Small intestine (tissue), 7 donors: ENCODE measurements at regions not wholly inside any gene's neighbourhood (a gene's known extent, or its start where the extent isn't known, plus 50 kb on each side); places are given as distances from the start of the nearest gene placed in this dataset.

Source experiments
- DNase-seq, 2 donors: peaks; one replicate each; pipeline versions ENCODE4 v3.0.0 to v3.0.0-alpha.2; 2013
- FAIRE-seq: peaks from 2 replicates; lab custom pipeline; 2012; peaks lifted over from hg19 to GRCh38; lab: Jason Lieb, UNC
- H3K27ac ChIP-seq, 3 donors: one replicate each; pipeline ENCODE4 v1.5.1; 2013; ENCODE audit warnings: low read length in 2 of 3, mild to moderate bottlenecking in 2 of 3, control low read depth in 1 of 3, inconsistent platforms in 1 of 3, low read depth in 1 of 3, moderate library complexity in 1 of 3
- H3K27me3 ChIP-seq, 3 donors: one replicate each; pipeline ENCODE4 v1.6.1; 2013; ENCODE audit warnings: low read length in 3 of 3, inconsistent platforms in 1 of 3; ENCODE audit not compliant: control insufficient read depth in 3 of 3, insufficient read depth in 3 of 3
- H3K36me3 ChIP-seq, 3 donors: one replicate each; pipeline ENCODE4 v1.6.1; 2013; ENCODE audit warnings: low read length in 3 of 3, inconsistent platforms in 1 of 3, low read depth in 1 of 3, mild to moderate bottlenecking in 1 of 3, moderate library complexity in 1 of 3; ENCODE audit not compliant: control insufficient read depth in 3 of 3, insufficient read depth in 2 of 3
- H3K4me1 ChIP-seq, 3 donors: one replicate each; pipeline ENCODE4 v1.6.1; 2013; ENCODE audit warnings: low read length in 2 of 3, inconsistent platforms in 1 of 3, low read depth in 1 of 3, mild to moderate bottlenecking in 1 of 3, moderate library complexity in 1 of 3; ENCODE audit not compliant: control insufficient read depth in 3 of 3, insufficient read depth in 2 of 3
- H3K4me3 ChIP-seq, 3 donors: one replicate each; pipeline ENCODE4 v1.5.1; 2013; ENCODE audit warnings: low read length in 3 of 3, control low read depth in 1 of 3, inconsistent platforms in 1 of 3, low read depth in 1 of 3, mild to moderate bottlenecking in 1 of 3, moderate library complexity in 1 of 3
- H3K9me3 ChIP-seq, 2 donors: one replicate each; pipeline ENCODE4 v1.6.1; 2013; ENCODE audit warnings: low read depth in 1 of 2, low read length in 1 of 2; ENCODE audit not compliant: control insufficient read depth in 2 of 2, insufficient read depth in 1 of 2
- WGBS, 3 donors: extraction: QIAGEN DNeasy Blood & Tissue Kit; methylation state at CpG; one replicate each; pipeline ENCODE4 v1.1.7; 2013; 5-methylcytosine and 5-hydroxymethylcytosine counted together
- donor health status: healthy with polysubstance abuse.
- donor health status: control.
- donor health status: control.
- donor health status: Bipolar disorder and iron deficiency.
- donor health status: healthy.

GRCh38 chr10:117929327-117930067, 117.2 kb downstream of the RAB11FIP2 start:
- H3K27me3 ChIP-seq = no peaks in the 10 kb centered on the region
- no peaks in the 10 kb centered on the region for H3K36me3 ChIP-seq
- H3K9me3 ChIP-seq = peaks cover 0 to 9% of the 10 kb centered on the region in 2 donors
- H3K27ac ChIP-seq = no peak overlapping the region
- no peaks in the 10 kb centered on the region for H3K4me1 ChIP-seq
- FAIRE-seq = no peak
- no peak overlapping the region for H3K4me3 ChIP-seq
- DNase-seq = no peak
- WGBS, 3 donors = 58 to 65% (median 63%) methylated on average over 9 of the region's 9 CpGs

- 90 to 91% (median 90%) methylated on average over 2 of the region's 2 CpGs for WGBS, 3 donors
- FAIRE-seq = no peak
- no peaks in the 10 kb centered on the region for H3K4me1 ChIP-seq
Observed at GRCh38 chr10:117931078-117931477, 115.7 kb downstream of the RAB11FIP2 start.

GRCh38 chr10:117933036-117933435, 113.7 kb downstream of the RAB11FIP2 start:
- no peaks in the 10 kb centered on the region for H3K27me3 ChIP-seq
- no peak overlapping the region for H3K4me3 ChIP-seq
- no peaks in the 10 kb centered on the region for H3K36me3 ChIP-seq
- DNase-seq = no peak
- 79 to 84% (median 80%) methylated on average over 3 of the region's 3 CpGs for WGBS, 3 donors
- peaks cover 0 to 9% of the 10 kb centered on the region in 2 donors for H3K9me3 ChIP-seq
- H3K27ac ChIP-seq = no peak overlapping the region
- FAIRE-seq = no peak
- H3K4me1 ChIP-seq = no peaks in the 10 kb centered on the region

More at GRCh38 chr10:117931078-117931477, 115.7 kb downstream of the RAB11FIP2 start:
- no peaks in the 10 kb centered on the region for H3K27me3 ChIP-seq
- no peaks in the 10 kb centered on the region for H3K36me3 ChIP-seq
- DNase-seq = no peak
- H3K9me3 ChIP-seq = peaks cover 0 to 9% of the 10 kb centered on the region in 2 donors
- H3K4me3 ChIP-seq = no peak overlapping the region
- no peak overlapping the region for H3K27ac ChIP-seq

- no peak overlapping the region for H3K27ac ChIP-seq
- peaks cover 0 to 9% of the 10 kb centered on the region in 2 donors for H3K9me3 ChIP-seq
- FAIRE-seq (no peak), DNase-seq (no peak)
- H3K4me3 ChIP-seq = no peak overlapping the region
- H3K27me3 ChIP-seq = no peaks in the 10 kb centered on the region
- H3K36me3 ChIP-seq = no peaks in the 10 kb centered on the region
- no peaks in the 10 kb centered on the region for H3K4me1 ChIP-seq
- 82 to 90% (median 88%) methylated on average over 3 of the region's 3 CpGs for WGBS, 3 donors
Observed at GRCh38 chr10:117934477-117934876, 112.3 kb downstream of the RAB11FIP2 start.

GRCh38 chr10:117936141-117936540, 110.6 kb downstream of the RAB11FIP2 start:
- DNase-seq = peak in 1 of 2 donors; percentile 30
- Histone ChIP-seq H3K27ac (no peak overlapping the region), H3K4me1 (no peaks in the 10 kb centered on the region), H3K9me3 (peaks cover 0 to 5% of the 10 kb centered on the region in 2 donors), H3K36me3 (no peaks in the 10 kb centered on the region), H3K4me3 (no peak overlapping the region), H3K27me3 (no peaks in the 10 kb centered on the region)
- no peak for FAIRE-seq
- 48 to 57% (median 55%) methylated on average over 9 of the region's 9 CpGs for WGBS, 3 donors

GRCh38 chr10:117936566-117936965, 110.2 kb downstream of the RAB11FIP2 start:
- Histone ChIP-seq H3K27me3 (no peaks in the 10 kb centered on the region), H3K4me3 (no peak overlapping the region), H3K9me3 (peaks cover 0 to under 1% of the 10 kb centered on the region in 2 donors), H3K36me3 (no peaks in the 10 kb centered on the region), H3K27ac (no peak overlapping the region), H3K4me1 (no peaks in the 10 kb centered on the region)
- no peak for DNase-seq
- WGBS, 3 donors = 82 to 89% (median 83%) methylated on average over 4 of the region's 4 CpGs
- no peak for FAIRE-seq

GRCh38 chr10:117936976-117937375, 109.8 kb downstream of the RAB11FIP2 start:
- DNase-seq (no peak), FAIRE-seq (no peak)
- no peaks in the 10 kb centered on the region for H3K36me3 ChIP-seq
- no peaks in the 10 kb centered on the region for H3K4me1 ChIP-seq
- no peak overlapping the region for H3K27ac ChIP-seq
- no peak overlapping the region for H3K4me3 ChIP-seq
- no peaks in the 10 kb centered on the region for H3K9me3 ChIP-seq
- no peaks in the 10 kb centered on the region for H3K27me3 ChIP-seq
- 77 to 85% (median 85%) methylated on average over 3 of the region's 3 CpGs for WGBS, 3 donors

GRCh38 chr10:117938104-117938503, 108.6 kb downstream of the RAB11FIP2 start:
- WGBS, 3 donors = 79 to 85% (median 81%) methylated on average over 4 of the region's 4 CpGs
- no peak for DNase-seq
- H3K27me3 ChIP-seq = no peaks in the 10 kb centered on the region
- no peak overlapping the region for H3K4me3 ChIP-seq
- H3K4me1 ChIP-seq = no peaks in the 10 kb centered on the region
- no peak for FAIRE-seq
- H3K9me3 ChIP-seq = no peaks in the 10 kb centered on the region
- H3K27ac ChIP-seq = no peak overlapping the region
- H3K36me3 ChIP-seq = no peaks in the 10 kb centered on the region
